ENCODE measurements at regions not wholly inside any gene's neighbourhood (a gene's known extent, or its start where the extent isn't known, plus 50 kb on each side); places are given as distances from the start of the nearest gene placed in this dataset.
A peak's percentile ranks its signal among the peaks of the same experiment; 100 is the strongest.

DNA sequence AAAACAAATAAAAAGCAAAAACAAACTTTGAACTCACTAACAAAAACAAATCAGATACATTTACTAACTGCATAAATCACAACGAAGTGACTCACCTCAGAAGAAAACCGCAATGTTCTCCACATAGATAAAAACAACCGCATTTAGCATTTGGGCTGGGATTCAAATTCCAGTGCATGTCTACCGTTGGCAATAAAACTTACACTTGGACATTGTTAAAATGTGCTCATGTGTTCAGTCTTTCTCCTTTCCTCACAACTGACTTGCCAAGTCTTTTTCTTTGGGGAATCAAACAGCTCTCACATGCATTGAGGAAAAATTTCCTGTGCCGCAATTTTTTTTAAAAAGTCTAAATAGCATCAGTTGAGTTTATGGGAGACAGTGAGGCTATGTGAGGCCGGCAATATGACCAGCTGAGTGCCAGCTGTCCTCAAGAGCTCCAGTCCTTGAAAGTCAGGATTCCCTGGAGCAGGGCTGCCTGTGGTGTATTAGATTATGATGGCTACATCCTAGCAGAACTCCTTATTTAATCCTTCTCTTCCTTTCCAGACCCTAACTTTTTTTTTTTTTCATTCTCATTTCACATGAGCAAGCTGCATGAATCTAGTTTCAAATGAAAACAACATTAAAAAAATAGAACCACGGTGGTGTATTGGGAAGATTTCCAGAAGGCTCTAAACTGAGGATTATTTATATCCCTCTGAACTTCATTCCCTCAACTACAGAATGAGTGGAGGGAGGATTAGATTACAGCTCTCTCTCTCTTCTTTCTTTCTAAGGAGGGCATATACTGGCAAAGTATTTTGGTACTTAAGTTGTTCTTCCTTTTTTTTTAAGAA lies 70.2 kb upstream of the MEIS1 start:
- Histone ChIP-seq H2BK120ac (ENCODE audit: insufficient read depth, low read length, poor library complexity) (no peak overlapping the region), H3K27ac (ENCODE audit: low read depth, low read length) (no peak overlapping the region)

DNA sequence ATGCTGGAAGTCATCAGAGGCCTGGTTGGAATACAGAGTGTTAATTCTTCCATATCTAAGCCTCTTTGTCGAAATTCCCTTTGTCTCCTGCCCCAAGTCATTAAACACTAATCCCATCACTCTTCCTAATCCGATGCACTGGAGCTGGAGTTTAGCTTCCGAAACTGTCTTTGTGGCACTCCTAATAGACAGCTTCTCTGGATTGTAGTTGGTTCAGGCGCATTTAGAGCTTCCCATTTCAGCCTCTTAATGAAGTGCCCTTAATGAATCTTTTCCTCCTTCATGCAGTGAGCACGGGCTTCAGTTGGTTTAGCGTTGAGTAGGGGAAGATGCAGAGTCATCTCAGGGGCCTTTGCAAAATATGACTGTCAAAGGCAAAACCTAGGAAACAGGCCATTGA lies 72.2 kb upstream of the MEIS1 start:
- no peaks in the 10 kb centered on the region for H3K27me3 ChIP-seq (ENCODE audit: insufficient read depth, low read length)
- H3K23ac ChIP-seq (ENCODE audit: low read length): no peak overlapping the region
- no peak overlapping the region for H4K8ac ChIP-seq (ENCODE audit: low read depth, low read length)
- no peaks in the 10 kb centered on the region for H3K4me1 ChIP-seq (ENCODE audit: control insufficient read depth in 1 of 2, insufficient read depth in 2 of 2, low read length in 2 of 2)
- no peaks in the 10 kb centered on the region for H3K79me2 ChIP-seq (ENCODE audit: control insufficient read depth, insufficient read depth, low read length, poor library complexity)
- no peak overlapping the region for H2AK5ac ChIP-seq (ENCODE audit: low read length)
- H2BK12ac ChIP-seq (ENCODE audit: low read length): no peak overlapping the region
- H2BK120ac ChIP-seq (ENCODE audit: insufficient read depth, low read length, poor library complexity): no peak overlapping the region
- no peaks in the 10 kb centered on the region for H3K36me3 ChIP-seq (ENCODE audit: control insufficient read depth in 1 of 2, insufficient read depth in 2 of 2, low read length in 2 of 2)
- no peaks in the 10 kb centered on the region for H3K79me1 ChIP-seq (ENCODE audit: low read length)
- H3K4me3 ChIP-seq (ENCODE audit: low read depth, low read length): no peak overlapping the region
- no peak overlapping the region for H3K18ac ChIP-seq (ENCODE audit: low read length)
- no peaks in the 10 kb centered on the region for H3K9me3 ChIP-seq (ENCODE audit: insufficient read depth, low read depth, low read length)
- H4K91ac ChIP-seq (ENCODE audit: low read depth, low read length): no peak overlapping the region
- H2BK5ac ChIP-seq (ENCODE audit: low read depth, low read length, poor library complexity): no peak overlapping the region
- WGBS (ENCODE audit: extremely low coverage, insufficient coverage, insufficient read length): 100% methylated on average over 1 of the region's 6 CpGs
- no peak overlapping the region for H3K4me2 ChIP-seq (ENCODE audit: low read length)
- no peak for DNase-seq
- H3K14ac ChIP-seq (ENCODE audit: low read length): no peak overlapping the region
- no peak overlapping the region for H3K9ac ChIP-seq (ENCODE audit: low read length)
- no peak overlapping the region for H2AFZ ChIP-seq (ENCODE audit: insufficient read depth, low read length, poor library complexity)
- no peak overlapping the region for H3K27ac ChIP-seq (ENCODE audit: low read depth, low read length)
- no peak overlapping the region for H3K4ac ChIP-seq (ENCODE audit: low read depth, low read length)
- H4K12ac ChIP-seq (ENCODE audit: low read depth, low read length): no peak overlapping the region

More for the DNA sequence above, 70.2 kb upstream of the MEIS1 start:
- H3K79me1 ChIP-seq (ENCODE audit: low read length): no peaks in the 10 kb centered on the region
- H3K79me2 ChIP-seq (ENCODE audit: control insufficient read depth, insufficient read depth, low read length, poor library complexity): no peaks in the 10 kb centered on the region
- H2BK12ac ChIP-seq (ENCODE audit: low read length): no peak overlapping the region
- H4K91ac ChIP-seq (ENCODE audit: low read depth, low read length): no peak overlapping the region
- H4K8ac ChIP-seq (ENCODE audit: low read depth, low read length): no peak overlapping the region
- H3K9me3 ChIP-seq (ENCODE audit: insufficient read depth, low read depth, low read length): no peaks in the 10 kb centered on the region
- H2AK5ac ChIP-seq (ENCODE audit: low read length): no peak overlapping the region
- no CpG with 5 or more reads among the region's 7 CpGs for WGBS (ENCODE audit: extremely low coverage, insufficient coverage, insufficient read length)
- H3K4me2 ChIP-seq (ENCODE audit: low read length): no peak overlapping the region
- no peak overlapping the region for H3K4me3 ChIP-seq (ENCODE audit: low read depth, low read length)
- no peaks in the 10 kb centered on the region for H3K36me3 ChIP-seq (ENCODE audit: control insufficient read depth in 1 of 2, insufficient read depth in 2 of 2, low read length in 2 of 2)
- no peak overlapping the region for H3K18ac ChIP-seq (ENCODE audit: low read length)
- H3K23ac ChIP-seq (ENCODE audit: low read length): peak overlapping the region; percentile 99
- no peak overlapping the region for H2BK5ac ChIP-seq (ENCODE audit: low read depth, low read length, poor library complexity)
- H2AFZ ChIP-seq (ENCODE audit: insufficient read depth, low read length, poor library complexity): no peak overlapping the region
- no peak overlapping the region for H3K9ac ChIP-seq (ENCODE audit: low read length)
- no peak overlapping the region for H4K12ac ChIP-seq (ENCODE audit: low read depth, low read length)
- H3K14ac ChIP-seq (ENCODE audit: low read length): no peak overlapping the region
- no peak for DNase-seq
- no peak overlapping the region for H3K4ac ChIP-seq (ENCODE audit: low read depth, low read length)
- no peaks in the 10 kb centered on the region for H3K4me1 ChIP-seq (ENCODE audit: control insufficient read depth in 1 of 2, insufficient read depth in 2 of 2, low read length in 2 of 2)
- no peaks in the 10 kb centered on the region for H3K27me3 ChIP-seq (ENCODE audit: insufficient read depth, low read length)

GRCh38 chr2:66346231-66346664 lies 88.7 kb upstream of the MEIS1 start:
- H3K9me3 ChIP-seq (ENCODE audit: insufficient read depth, low read depth, low read length): peaks cover 2% of the 10 kb centered on the region
- no peaks in the 10 kb centered on the region for H3K4me1 ChIP-seq (ENCODE audit: control insufficient read depth in 1 of 2, insufficient read depth in 2 of 2, low read length in 2 of 2)
- H2AK5ac ChIP-seq (ENCODE audit: low read length): no peak overlapping the region
- no peak overlapping the region for H4K8ac ChIP-seq (ENCODE audit: low read depth, low read length)
- H3K4ac ChIP-seq (ENCODE audit: low read depth, low read length): no peak overlapping the region
- H4K12ac ChIP-seq (ENCODE audit: low read depth, low read length): no peak overlapping the region
- no CpG with 5 or more reads among the region's 4 CpGs for WGBS (ENCODE audit: extremely low coverage, insufficient coverage, insufficient read length)
- no peaks in the 10 kb centered on the region for H3K79me1 ChIP-seq (ENCODE audit: low read length)
- H3K36me3 ChIP-seq (ENCODE audit: control insufficient read depth in 1 of 2, insufficient read depth in 2 of 2, low read length in 2 of 2): no peaks in the 10 kb centered on the region
- no peak overlapping the region for H2BK5ac ChIP-seq (ENCODE audit: low read depth, low read length, poor library complexity)
- H3K79me2 ChIP-seq (ENCODE audit: control insufficient read depth, insufficient read depth, low read length, poor library complexity): no peaks in the 10 kb centered on the region
- H3K4me2 ChIP-seq (ENCODE audit: low read length): no peak overlapping the region
- no peak overlapping the region for H3K4me3 ChIP-seq (ENCODE audit: low read depth, low read length)
- no peak overlapping the region for H3K27ac ChIP-seq (ENCODE audit: low read depth, low read length)
- no peak overlapping the region for H2AFZ ChIP-seq (ENCODE audit: insufficient read depth, low read length, poor library complexity)
- no peak overlapping the region for H3K14ac ChIP-seq (ENCODE audit: low read length)
- H3K18ac ChIP-seq (ENCODE audit: low read length): no peak overlapping the region
- H2BK12ac ChIP-seq (ENCODE audit: low read length): no peak overlapping the region
- H3K9ac ChIP-seq (ENCODE audit: low read length): no peak overlapping the region
- H2BK120ac ChIP-seq (ENCODE audit: insufficient read depth, low read length, poor library complexity): no peak overlapping the region
- H3K27me3 ChIP-seq (ENCODE audit: insufficient read depth, low read length): no peaks in the 10 kb centered on the region
- H4K91ac ChIP-seq (ENCODE audit: low read depth, low read length): no peak overlapping the region
- no peak overlapping the region for H3K23ac ChIP-seq (ENCODE audit: low read length)
- DNase-seq: no peak

DNA sequence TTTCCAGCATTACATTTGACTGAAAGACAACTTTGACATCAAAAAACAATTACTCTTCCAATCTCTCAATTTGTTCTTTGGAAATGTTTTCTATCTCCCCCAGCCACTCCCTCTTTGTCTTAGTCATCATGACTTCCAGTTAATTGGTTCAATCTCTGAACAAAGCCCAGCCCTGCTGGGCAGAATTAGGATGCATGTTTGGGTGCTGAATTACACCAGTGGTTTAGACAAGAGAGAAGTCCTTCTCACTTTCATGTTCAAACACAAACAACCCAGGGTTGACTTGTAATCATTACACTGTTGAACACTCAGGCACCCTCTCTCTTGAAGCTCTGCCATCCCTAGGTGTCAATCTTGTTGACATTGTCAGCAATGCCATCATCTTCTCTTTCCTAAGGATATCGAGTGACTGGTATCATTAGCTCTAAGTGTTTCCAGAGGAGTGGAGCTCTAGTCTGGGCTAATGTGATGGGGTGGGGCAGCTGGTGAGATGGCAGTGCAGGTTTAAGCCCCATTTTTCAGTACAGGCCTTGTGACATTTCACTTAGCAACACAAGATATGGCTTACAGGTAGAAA lies 90.8 kb upstream of the MEIS1 start:
- Histone ChIP-seq H4K91ac (ENCODE audit: low read depth, low read length) (no peak overlapping the region), H3K4me2 (ENCODE audit: low read length) (no peak overlapping the region), H3K23ac (ENCODE audit: low read length) (no peak overlapping the region), H2AFZ (ENCODE audit: insufficient read depth, low read length, poor library complexity) (no peak overlapping the region), H3K36me3 (ENCODE audit: control insufficient read depth in 1 of 2, insufficient read depth in 2 of 2, low read length in 2 of 2) (no peaks in the 10 kb centered on the region), H4K8ac (ENCODE audit: low read depth, low read length) (no peak overlapping the region), H3K4ac (ENCODE audit: low read depth, low read length) (no peak overlapping the region), H3K9ac (ENCODE audit: low read length) (no peak overlapping the region), H3K4me3 (ENCODE audit: low read depth, low read length) (no peak overlapping the region), H3K27ac (ENCODE audit: low read depth, low read length) (no peak overlapping the region), H3K9me3 (ENCODE audit: insufficient read depth, low read depth, low read length) (peaks cover 2% of the 10 kb centered on the region), H3K79me2 (ENCODE audit: control insufficient read depth, insufficient read depth, low read length, poor library complexity) (no peaks in the 10 kb centered on the region), H2AK5ac (ENCODE audit: low read length) (no peak overlapping the region), H3K14ac (ENCODE audit: low read length) (no peak overlapping the region), H2BK12ac (ENCODE audit: low read length) (no peak overlapping the region), H3K79me1 (ENCODE audit: low read length) (no peaks in the 10 kb centered on the region), H4K12ac (ENCODE audit: low read depth, low read length) (no peak overlapping the region), H3K27me3 (ENCODE audit: insufficient read depth, low read length) (no peaks in the 10 kb centered on the region), H2BK5ac (ENCODE audit: low read depth, low read length, poor library complexity) (no peak overlapping the region), H3K18ac (ENCODE audit: low read length) (no peak overlapping the region), H3K4me1 (ENCODE audit: control insufficient read depth in 1 of 2, insufficient read depth in 2 of 2, low read length in 2 of 2) (no peaks in the 10 kb centered on the region), H2BK120ac (ENCODE audit: insufficient read depth, low read length, poor library complexity) (no peak overlapping the region)
- WGBS (ENCODE audit: extremely low coverage, insufficient coverage, insufficient read length): no CpG with 5 or more reads among the region's 1 CpG
- DNase-seq: no peak
